Endothelial cell of umbilical vein (primary cell): ENCODE measurements at regions not wholly inside any gene's neighbourhood (a gene's known extent, or its start where the extent isn't known, plus 50 kb on each side); places are given as distances from the start of the nearest gene placed in this dataset.

Experiments used
- BruUV-seq: library from RNA; stranded (reverse); fragments of 400-500 nt; replicated peaks from 2 replicates; lab custom pipeline; 2021; lab: Mats Ljungman, UMichigan
- CTCF ChIA-PET: fragments of 300-600, 350-600 bp; sonication (Branson Sonifier 250); formaldehyde crosslinking; loops from one replicate; lab custom pipeline; 2021; ENCODE audit warnings: antibody characterized with exemption, inconsistent platforms; lab: Charles Lee
- POLR2A ChIA-PET: fragments of 300-600, 350-600 bp; sonication (Branson Sonifier 250); formaldehyde crosslinking; loops from one replicate; lab custom pipeline; 2021; ENCODE audit warnings: antibody characterized with exemption, inconsistent platforms; lab: Charles Lee
- DNase-seq: peaks from one replicate; pipeline ENCODE4 v3.0.0-alpha.2; 2011; ENCODE audit warnings: low read depth, low spot score
- FAIRE-seq: peaks from 2 replicates; lab custom pipeline; 2011; peaks lifted over from hg19 to GRCh38; lab: Jason Lieb, UNC
- H2AFZ ChIP-seq: 2 replicates; pipeline ENCODE4 v1.6.0; 2012; ENCODE audit warnings: low read depth, low read length, control low read depth, inconsistent platforms
- H3K27ac ChIP-seq: 2 replicates; pipeline ENCODE4 v1.5.1; 2011; ENCODE audit warnings: low read depth, mild to moderate bottlenecking, control low read depth, low read length, moderate library complexity; ENCODE audit not compliant: insufficient read depth
- H3K27me3 ChIP-seq, 2 experiments: 2 replicates each; pipeline versions ENCODE4 v1.6.0 to v1.6.1; 2011; ENCODE audit warnings: low read length in 2 of 2, mixed read lengths in 1 of 2; ENCODE audit not compliant: control insufficient read depth in 2 of 2, insufficient read depth in 2 of 2
- H3K36me3 ChIP-seq, 2 experiments: 2 replicates in 1 of 2; 3 replicates in 1 of 2; pipeline ENCODE4 v1.5.1; 2011; ENCODE audit warnings: low read length in 2 of 2, mild to moderate bottlenecking in 1 of 2, moderate library complexity in 1 of 2; ENCODE audit not compliant: control insufficient read depth in 2 of 2, insufficient read depth in 2 of 2; ENCODE audit errors: extremely low read depth in 1 of 2
- H3K4me1 ChIP-seq: 3 replicates; pipeline ENCODE4 v1.5.1; 2011; ENCODE audit warnings: mild to moderate bottlenecking, low read length; ENCODE audit not compliant: control insufficient read depth, insufficient read depth; ENCODE audit errors: extremely low read depth
- H3K4me2 ChIP-seq: 2 replicates; pipeline ENCODE4 v1.6.1; 2011; ENCODE audit warnings: low read length, control low read depth, mixed read lengths; ENCODE audit not compliant: insufficient read depth
- H3K4me3 ChIP-seq, 3 experiments: fragments of 200-600 bp in 1 of 3; sonication (generic), shearing (Covaris generic) in 1 of 3; replicated peaks in 1 of 3; 2 replicates each; pipeline ENCODE4 v1.5.1; 2011 to 2016; ENCODE audit warnings: control low read depth in 3 of 3, low read length in 3 of 3, mild to moderate bottlenecking in 2 of 3, inconsistent platforms in 1 of 3, low read depth in 1 of 3, moderate library complexity in 1 of 3; ENCODE audit not compliant: insufficient read depth in 1 of 3
- H3K79me2 ChIP-seq: 2 replicates; pipeline ENCODE4 v1.6.0; 2012; ENCODE audit warnings: low read length, inconsistent platforms; ENCODE audit not compliant: control insufficient read depth, insufficient read depth
- H3K9ac ChIP-seq: replicated peaks from 2 replicates; pipeline ENCODE3; 2011; ENCODE audit warnings: low read length, control low read depth; ENCODE audit not compliant: insufficient read depth; ENCODE audit errors: extremely low read depth
- H3K9me1 ChIP-seq: replicated peaks from 3 replicates; pipeline ENCODE4 v1.6.0; 2011; ENCODE audit warnings: mild to moderate bottlenecking, low read length; ENCODE audit not compliant: control insufficient read depth, insufficient read depth; ENCODE audit errors: extremely low read depth
- H3K9me3 ChIP-seq: replicated peaks from 2 replicates; pipeline ENCODE4 v1.5.1; 2012; ENCODE audit warnings: low read length, inconsistent platforms; ENCODE audit not compliant: control insufficient read depth, insufficient read depth
- H4K20me1 ChIP-seq: replicated peaks from 2 replicates; pipeline ENCODE3; 2011; ENCODE audit warnings: mild to moderate bottlenecking, low read length; ENCODE audit not compliant: control insufficient read depth, insufficient read depth; ENCODE audit errors: extremely low read depth
- CTCF ChIP-seq, 2 donors: IDR thresholded peaks; 1 replicate in 1 of 2; 2 replicates in 1 of 2; pipeline ENCODE4 v1.5.1; 2011; ENCODE audit warnings: low read length in 2 of 2, mild to moderate bottlenecking in 2 of 2, moderate library complexity in 2 of 2, control low read depth in 1 of 2, inconsistent platforms in 1 of 2, low read depth in 1 of 2; ENCODE audit not compliant: insufficient read depth in 1 of 2; ENCODE audit errors: extremely low read depth in 1 of 2
- EZH2 ChIP-seq: IDR thresholded peaks from 2 replicates; pipeline ENCODE4 v1.6.1; 2012; ENCODE audit warnings: borderline replicate concordance, low read depth, mild to moderate bottlenecking, moderate library complexity, low read length, inconsistent platforms; ENCODE audit not compliant: severe bottlenecking
- FOS ChIP-seq: IDR thresholded peaks from 2 replicates; pipeline ENCODE4 v1.6.1; 2011; ENCODE audit warnings: mild to moderate bottlenecking, low read length, moderate library complexity, borderline replicate concordance; ENCODE audit not compliant: insufficient read depth
- GATA2 ChIP-seq: IDR thresholded peaks from 2 replicates; pipeline ENCODE4 v1.7.0; 2011; ENCODE audit warnings: low read depth, mild to moderate bottlenecking, moderate library complexity, mixed read lengths, low read length; ENCODE audit not compliant: insufficient read length, insufficient read depth
- JUN ChIP-seq: IDR thresholded peaks from 2 replicates; pipeline ENCODE4 v1.6.1; 2011; ENCODE audit warnings: borderline replicate concordance, low read depth; ENCODE audit not compliant: insufficient read length, insufficient read depth
- MYC ChIP-seq: IDR thresholded peaks from one replicate; pipeline ENCODE4 v1.6.1; 2011; ENCODE audit warnings: mild to moderate bottlenecking, low read depth, low read length
- POLR2A ChIP-seq: IDR thresholded peaks from 2 replicates; pipeline ENCODE4 v1.6.1; 2012; ENCODE audit warnings: low read depth, mild to moderate bottlenecking, control low read depth, low read length
- POLR2AphosphoS5 ChIP-seq: IDR thresholded peaks from 2 replicates; pipeline ENCODE4 v1.6.1; 2012; ENCODE audit warnings: low read depth, mild to moderate bottlenecking, control low read depth, low read length, moderate library complexity; ENCODE audit not compliant: insufficient read depth
- dilution Hi-C: fragments of 300-500 bp; cut with MboI; formaldehyde crosslinking; loops from one replicate; pipeline ENCODE4 v1.15.0; 2019; ENCODE audit warnings: low sequenced_read_pairs; ENCODE audit not compliant: extremely low pct_ligation_motif_present
- intact Hi-C: fragments of 100-400 bp; cut with micrococcal nuclease; formaldehyde crosslinking; loops from one replicate; pipeline ENCODE4 v1.10.0; 2022
- TF ChIP-seq, protein P1 (sequence below): IDR thresholded peaks from 2 replicates; pipeline ENCODE4 v1.6.1; 2011; ENCODE audit not compliant: insufficient read depth, insufficient read length

DNA sequence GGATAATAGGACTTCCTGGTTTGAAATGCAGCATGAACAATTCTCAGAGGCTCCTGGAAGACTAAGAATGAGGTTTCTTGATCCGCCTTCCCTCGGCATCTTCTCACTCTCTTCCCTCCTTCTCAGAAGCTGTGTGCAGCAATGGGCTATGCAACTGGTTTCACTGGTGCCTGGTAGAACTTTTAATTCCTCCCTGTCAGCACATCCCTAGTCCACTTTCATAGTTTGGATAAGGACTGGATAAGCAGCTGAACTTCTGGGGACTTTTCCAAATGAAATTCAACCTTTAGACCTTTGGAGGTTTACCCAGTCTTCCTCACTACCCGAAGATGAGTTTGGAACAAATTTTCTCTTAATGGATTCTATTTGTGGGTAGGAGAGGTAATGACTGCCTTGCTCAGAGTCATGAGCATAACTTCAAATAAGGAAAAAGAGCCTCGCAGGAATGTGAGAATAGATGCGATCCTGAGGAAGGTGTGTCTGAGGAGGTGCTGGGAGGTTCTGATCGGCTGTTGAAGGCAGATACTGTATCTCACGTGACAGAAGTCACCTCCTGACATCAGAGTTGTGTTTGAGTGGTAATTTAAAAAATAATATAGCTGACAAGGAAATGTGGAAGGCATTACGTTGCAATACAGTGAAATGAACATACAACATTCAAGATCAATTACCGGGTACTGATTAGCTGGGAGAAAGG lies 56.0 kb upstream of the HAND2 start:
- Histone ChIP-seq H3K4me2 (no peak overlapping the region), H4K20me1 (no peaks in the 10 kb centered on the region), H3K4me3 (no peak overlapping the region), H3K9me3 (no peaks in the 10 kb centered on the region), H3K4me1 (no peaks in the 10 kb centered on the region), H2AFZ (no peak overlapping the region), H3K9me1 (no peaks in the 10 kb centered on the region), H3K27me3 (no peaks in the 10 kb centered on the region), H3K79me2 (no peaks in the 10 kb centered on the region), H3K36me3 (no peaks in the 10 kb centered on the region), H3K9ac (no peak overlapping the region), H3K27ac (no peak overlapping the region)
- ChIA-PET POLR2A (no interaction called here), CTCF (no interaction called here)
- dilution Hi-C loops = no loop called here
- BruUV-seq = no TSS peak
- FAIRE-seq (no peak), DNase-seq (no peak)
- intact Hi-C loops = no loop called here
- TF ChIP-seq JUN (no peak), GATA2 (no peak), POLR2AphosphoS5 (no peak), MYC (no peak), POLR2A (no peak), CTCF (IDR thresholded peaks at IDR 0.05; ENCODE audit: extremely low read depth in 1 of 2, insufficient read depth in 1 of 2, low read depth in 1 of 2, low read length in 2 of 2) (no peak), FOS (no peak), EZH2 (no peak)
- TF ChIP-seq, protein P1, sequence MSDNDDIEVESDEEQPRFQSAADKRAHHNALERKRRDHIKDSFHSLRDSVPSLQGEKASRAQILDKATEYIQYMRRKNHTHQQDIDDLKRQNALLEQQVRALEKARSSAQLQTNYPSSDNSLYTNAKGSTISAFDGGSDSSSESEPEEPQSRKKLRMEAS = no peak
